Panc1 (cell line): ENCODE measurements at regions not wholly inside any gene's neighbourhood (a gene's known extent, or its start where the extent isn't known, plus 50 kb on each side); places are given as distances from the start of the nearest gene placed in this dataset.

ENCODE experiments used
- CTCF ChIP-seq: fragments of 450-650 bp; IDR thresholded peaks from 2 replicates; pipeline ENCODE4 v1.5.1; 2017; ENCODE audit warnings: mild to moderate bottlenecking
- POLR2AphosphoS5 ChIP-seq: IDR thresholded peaks from 2 replicates; pipeline ENCODE4 v1.6.1; 2012; ENCODE audit warnings: mild to moderate bottlenecking, low read depth, low read length, moderate library complexity
- SIN3A ChIP-seq: IDR thresholded peaks from 2 replicates; pipeline ENCODE4 v1.6.1; 2012; ENCODE audit warnings: low read depth, mild to moderate bottlenecking, low read length, moderate library complexity, borderline replicate concordance; ENCODE audit not compliant: insufficient read depth
- TF ChIP-seq, protein P1 (sequence below), 2 experiments: IDR thresholded peaks; 2 replicates each; pipeline ENCODE4 v1.6.1; 2011 to 2012; ENCODE audit warnings: low read depth in 2 of 2, control low read depth in 1 of 2, low read length in 1 of 2, mild to moderate bottlenecking in 1 of 2, moderate library complexity in 1 of 2; ENCODE audit not compliant: insufficient read depth in 1 of 2

GRCh38 chr17:14808425-14808824 is 456.7 kb downstream of the PMP22 start:
- TF ChIP-seq CTCF (no peak), POLR2AphosphoS5 (no peak), SIN3A (no peak)
- TF ChIP-seq, protein P1, sequence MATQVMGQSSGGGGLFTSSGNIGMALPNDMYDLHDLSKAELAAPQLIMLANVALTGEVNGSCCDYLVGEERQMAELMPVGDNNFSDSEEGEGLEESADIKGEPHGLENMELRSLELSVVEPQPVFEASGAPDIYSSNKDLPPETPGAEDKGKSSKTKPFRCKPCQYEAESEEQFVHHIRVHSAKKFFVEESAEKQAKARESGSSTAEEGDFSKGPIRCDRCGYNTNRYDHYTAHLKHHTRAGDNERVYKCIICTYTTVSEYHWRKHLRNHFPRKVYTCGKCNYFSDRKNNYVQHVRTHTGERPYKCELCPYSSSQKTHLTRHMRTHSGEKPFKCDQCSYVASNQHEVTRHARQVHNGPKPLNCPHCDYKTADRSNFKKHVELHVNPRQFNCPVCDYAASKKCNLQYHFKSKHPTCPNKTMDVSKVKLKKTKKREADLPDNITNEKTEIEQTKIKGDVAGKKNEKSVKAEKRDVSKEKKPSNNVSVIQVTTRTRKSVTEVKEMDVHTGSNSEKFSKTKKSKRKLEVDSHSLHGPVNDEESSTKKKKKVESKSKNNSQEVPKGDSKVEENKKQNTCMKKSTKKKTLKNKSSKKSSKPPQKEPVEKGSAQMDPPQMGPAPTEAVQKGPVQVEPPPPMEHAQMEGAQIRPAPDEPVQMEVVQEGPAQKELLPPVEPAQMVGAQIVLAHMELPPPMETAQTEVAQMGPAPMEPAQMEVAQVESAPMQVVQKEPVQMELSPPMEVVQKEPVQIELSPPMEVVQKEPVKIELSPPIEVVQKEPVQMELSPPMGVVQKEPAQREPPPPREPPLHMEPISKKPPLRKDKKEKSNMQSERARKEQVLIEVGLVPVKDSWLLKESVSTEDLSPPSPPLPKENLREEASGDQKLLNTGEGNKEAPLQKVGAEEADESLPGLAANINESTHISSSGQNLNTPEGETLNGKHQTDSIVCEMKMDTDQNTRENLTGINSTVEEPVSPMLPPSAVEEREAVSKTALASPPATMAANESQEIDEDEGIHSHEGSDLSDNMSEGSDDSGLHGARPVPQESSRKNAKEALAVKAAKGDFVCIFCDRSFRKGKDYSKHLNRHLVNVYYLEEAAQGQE (IDR thresholded peaks at IDR 0.05; ENCODE audit: insufficient read depth in 1 of 2, low read depth in 2 of 2, low read length in 1 of 2), result no peak
